Upper lobe of left lung (tissue), 6 donors: ENCODE measurements at regions not wholly inside any gene's neighbourhood (a gene's known extent, or its start where the extent isn't known, plus 50 kb on each side); places are given as distances from the start of the nearest gene placed in this dataset.

Source experiments
- ATAC-seq, 2 donors: fragments of 200-7000 bp; cut with Tn5 transposase; one replicate each; pipeline ENCODE4 v1.9.1; 2022; ENCODE audit warnings: mild to moderate bottlenecking in 2 of 2, moderate library complexity in 2 of 2; ENCODE audit not compliant: low FRiP score in 2 of 2
- DNase-seq, 2 donors: peaks; one replicate each; pipeline ENCODE4 v3.0.0-alpha.2; 2019 to 2020
- H3K27ac ChIP-seq, 4 donors: fragments of 200-600 bp; sonication (generic); one replicate each; pipeline ENCODE4 v1.5.1; 2016 to 2019
- H3K27me3 ChIP-seq, 4 donors: fragments of 200-600 bp; sonication (generic); one replicate each; pipeline ENCODE4 v1.5.1; 2017 to 2019
- H3K36me3 ChIP-seq, 4 donors: fragments of 200-600 bp; sonication (generic); one replicate each; pipeline ENCODE4 v1.5.1; 2016 to 2019
- H3K4me1 ChIP-seq, 4 donors: fragments of 200-600 bp; sonication (generic); one replicate each; pipeline ENCODE4 v1.5.1; 2018 to 2019
- H3K4me3 ChIP-seq, 4 donors: fragments of 200-600 bp; sonication (generic); one replicate each; pipeline ENCODE4 v1.5.1; 2017 to 2019; ENCODE audit warnings: mild to moderate bottlenecking in 2 of 4, moderate library complexity in 1 of 4
- H3K9me3 ChIP-seq, 4 donors: fragments of 200-600 bp; sonication (generic); one replicate each; pipeline ENCODE4 v1.5.1; 2018 to 2019
- EP300 ChIP-seq, 4 donors: sonication (generic); formaldehyde crosslinking; IDR thresholded peaks; one replicate each; pipeline ENCODE4 v1.5.1; 2017; ENCODE audit warnings: antibody characterized with exemption in 4 of 4, control low read depth in 2 of 4
- POLR2A ChIP-seq, 4 donors: fragments of 450-650 bp; IDR thresholded peaks; one replicate each; pipeline ENCODE4 v1.5.1; 2016 to 2017; ENCODE audit warnings: antibody characterized with exemption in 4 of 4, mild to moderate bottlenecking in 2 of 4
- POLR2AphosphoS5 ChIP-seq, 2 donors: sonication (generic); formaldehyde crosslinking; IDR thresholded peaks; one replicate each; pipeline ENCODE4 v1.5.1; 2017; ENCODE audit warnings: antibody characterized with exemption in 2 of 2
- WGBS, 2 donors: methylation state at CpG; one replicate each; pipeline ENCODE4 v1.1.5; 2017 to 2018; 5-methylcytosine and 5-hydroxymethylcytosine counted together
- TF ChIP-seq, protein P1 (sequence below), 6 experiments: fragments of 450-650 bp in 4 of 6; fragments of 200-600 bp in 2 of 6; sonication (generic) in 2 of 6; IDR thresholded peaks; one replicate each; pipeline ENCODE4 v1.5.1; 2016 to 2019; ENCODE audit warnings: antibody characterized with exemption in 6 of 6
- donor health status: DM: no; HTN: no; CAD: no; lungs with moderate emphysema.
- donor health status: DM: no; HTN: yes; CAD: no; lungs with severe emphysema.

DNA sequence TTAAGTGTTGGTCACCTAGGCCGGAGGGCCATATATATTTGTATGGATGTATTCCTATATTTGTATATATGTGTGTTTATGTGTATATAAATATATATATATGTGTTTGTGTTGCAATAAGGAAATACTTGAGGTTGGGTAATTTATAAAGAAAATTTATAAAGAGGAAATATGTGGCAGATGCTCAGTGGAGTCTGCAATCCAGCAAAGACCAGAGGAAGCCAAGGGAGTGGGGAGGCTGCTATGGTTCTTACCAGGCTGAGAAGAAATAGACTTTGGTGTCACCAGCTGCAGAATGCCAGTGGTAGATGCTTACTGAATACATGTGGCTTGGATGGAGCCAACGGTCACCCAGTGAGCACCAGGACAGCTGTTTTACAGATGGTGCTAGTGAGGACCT, 97.4 kb upstream of the ELOVL5 start:
- no peak for DNase-seq
- no peak for TF ChIP-seq POLR2AphosphoS5 (IDR thresholded peaks at IDR 0.05)
- H3K36me3 ChIP-seq: no peaks in the 10 kb centered on the region
- H3K4me1 ChIP-seq: peaks cover 0 to 6% (median 1%) of the 10 kb centered on the region in 4 donors
- peaks cover 0 to 6% (median 0%) of the 10 kb centered on the region in 4 donors for H3K9me3 ChIP-seq
- H3K27me3 ChIP-seq: no peaks in the 10 kb centered on the region
- H3K27ac ChIP-seq: no peak overlapping the region
- no peak for ATAC-seq
- H3K4me3 ChIP-seq: no peak overlapping the region
- WGBS, 2 donors: 74 to 90% methylated on average over 2 of the region's 2 CpGs

DNA sequence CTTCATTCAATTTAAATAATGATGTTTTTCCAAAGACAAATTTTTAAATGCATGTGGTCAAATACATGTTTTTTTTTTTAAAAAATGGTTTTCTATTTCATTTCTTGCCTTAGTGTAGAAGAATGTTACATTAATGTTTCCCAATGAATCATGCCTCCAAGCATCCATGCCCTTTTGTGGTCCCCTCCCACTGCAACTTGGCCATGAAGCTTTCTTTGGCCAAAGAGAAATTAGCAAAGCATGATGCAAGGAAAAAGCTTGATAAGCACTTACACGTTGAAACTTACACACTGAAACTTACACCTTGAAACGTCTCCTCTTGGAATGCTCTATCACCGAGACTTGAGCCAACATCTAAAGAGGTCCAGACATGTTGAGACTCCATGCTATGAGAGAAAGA, 93.0 kb upstream of the ELOVL5 start:
- Histone ChIP-seq H3K27ac (no peak overlapping the region), H3K4me3 (no peak overlapping the region), H3K9me3 (no peaks in the 10 kb centered on the region), H3K36me3 (no peaks in the 10 kb centered on the region), H3K4me1 (peaks cover 0 to 17% (median 6%) of the 10 kb centered on the region in 4 donors), H3K27me3 (no peaks in the 10 kb centered on the region)
- TF ChIP-seq POLR2AphosphoS5 (IDR thresholded peaks at IDR 0.05): no peak
- TF ChIP-seq, protein P1, sequence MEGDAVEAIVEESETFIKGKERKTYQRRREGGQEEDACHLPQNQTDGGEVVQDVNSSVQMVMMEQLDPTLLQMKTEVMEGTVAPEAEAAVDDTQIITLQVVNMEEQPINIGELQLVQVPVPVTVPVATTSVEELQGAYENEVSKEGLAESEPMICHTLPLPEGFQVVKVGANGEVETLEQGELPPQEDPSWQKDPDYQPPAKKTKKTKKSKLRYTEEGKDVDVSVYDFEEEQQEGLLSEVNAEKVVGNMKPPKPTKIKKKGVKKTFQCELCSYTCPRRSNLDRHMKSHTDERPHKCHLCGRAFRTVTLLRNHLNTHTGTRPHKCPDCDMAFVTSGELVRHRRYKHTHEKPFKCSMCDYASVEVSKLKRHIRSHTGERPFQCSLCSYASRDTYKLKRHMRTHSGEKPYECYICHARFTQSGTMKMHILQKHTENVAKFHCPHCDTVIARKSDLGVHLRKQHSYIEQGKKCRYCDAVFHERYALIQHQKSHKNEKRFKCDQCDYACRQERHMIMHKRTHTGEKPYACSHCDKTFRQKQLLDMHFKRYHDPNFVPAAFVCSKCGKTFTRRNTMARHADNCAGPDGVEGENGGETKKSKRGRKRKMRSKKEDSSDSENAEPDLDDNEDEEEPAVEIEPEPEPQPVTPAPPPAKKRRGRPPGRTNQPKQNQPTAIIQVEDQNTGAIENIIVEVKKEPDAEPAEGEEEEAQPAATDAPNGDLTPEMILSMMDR (IDR thresholded peaks at IDR 0.05): no peak
- TF ChIP-seq POLR2A (IDR thresholded peaks at IDR 0.05): no peak
- TF ChIP-seq EP300 (IDR thresholded peaks at IDR 0.05): no peak
- DNase-seq (no peak), ATAC-seq (no peak)
- WGBS, 2 donors: 72 to 83% methylated on average over 3 of the region's 3 CpGs

DNA sequence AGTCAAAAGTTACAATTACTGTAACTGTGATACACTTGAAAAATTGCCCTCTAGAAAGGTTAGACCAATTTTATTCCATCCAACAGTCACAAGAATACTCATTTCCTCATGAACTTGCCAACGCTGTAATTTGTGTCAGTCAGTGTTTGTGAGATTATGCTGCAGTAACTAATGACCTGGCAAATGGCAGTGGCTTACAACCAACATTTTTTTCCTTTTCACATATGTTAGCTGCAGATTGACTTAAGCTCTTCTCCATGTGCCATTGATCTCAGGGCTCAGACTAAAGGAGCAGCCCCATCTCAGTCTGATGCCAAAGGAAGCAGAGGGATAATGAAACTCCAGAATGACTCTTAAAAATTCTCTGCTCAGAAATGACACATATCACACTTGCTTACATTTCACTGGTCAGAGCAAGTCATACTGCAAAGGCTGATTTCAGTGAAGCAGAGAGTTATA, 92.3 kb upstream of the ELOVL5 start:
- Histone ChIP-seq H3K27me3 (no peaks in the 10 kb centered on the region), H3K9me3 (no peaks in the 10 kb centered on the region), H3K27ac (no peak overlapping the region), H3K36me3 (no peaks in the 10 kb centered on the region), H3K4me3 (no peak overlapping the region), H3K4me1 (peaks cover 0 to 17% (median 8%) of the 10 kb centered on the region in 4 donors)
- 0 to 48% methylated on average over 1 of the region's 1 CpG for WGBS, 2 donors
- no peak for TF ChIP-seq EP300 (IDR thresholded peaks at IDR 0.05)
- no peak for TF ChIP-seq POLR2A (IDR thresholded peaks at IDR 0.05)
- TF ChIP-seq POLR2AphosphoS5 (IDR thresholded peaks at IDR 0.05): no peak
- TF ChIP-seq, protein P1 (IDR thresholded peaks at IDR 0.05): no peak
- ATAC-seq: no peak
- no peak for DNase-seq

DNA sequence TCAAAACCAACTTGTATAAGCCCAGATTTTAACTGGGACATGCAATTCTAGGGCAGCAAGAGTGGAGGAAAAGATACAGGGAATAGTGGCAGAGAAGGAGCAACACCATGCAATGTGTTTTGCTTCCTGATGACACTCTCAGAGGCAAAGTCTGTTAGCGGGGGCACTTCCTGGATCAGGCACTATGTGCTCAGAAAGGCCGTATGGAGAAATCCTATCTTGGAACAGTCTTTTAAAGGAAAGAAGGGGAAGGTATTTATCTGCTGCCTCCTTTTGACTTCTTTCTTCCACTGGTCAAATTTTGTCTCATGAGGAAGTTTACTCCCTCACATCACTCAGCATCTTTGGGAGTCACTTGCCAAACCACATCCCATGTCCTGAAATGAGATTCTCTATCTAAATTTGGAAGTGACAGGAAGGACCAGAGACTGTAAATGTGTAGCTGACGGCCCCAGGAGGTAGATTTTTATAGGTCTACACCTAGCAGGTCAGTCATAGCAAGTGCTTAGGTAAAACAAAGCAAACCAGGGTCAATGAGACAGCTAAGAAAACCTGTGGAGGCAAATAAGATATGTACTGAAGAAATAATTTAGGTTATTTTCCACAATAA, 91.7 kb upstream of the ELOVL5 start:
- Histone ChIP-seq H3K9me3 (no peaks in the 10 kb centered on the region), H3K27me3 (no peaks in the 10 kb centered on the region), H3K36me3 (no peaks in the 10 kb centered on the region), H3K4me1 (peaks cover 0 to 17% (median 8%) of the 10 kb centered on the region in 4 donors), H3K4me3 (no peak overlapping the region), H3K27ac (no peak overlapping the region)
- WGBS, 2 donors: 40 to 46% methylated on average over 3 of the region's 3 CpGs
- TF ChIP-seq EP300 (IDR thresholded peaks at IDR 0.05): no peak
- no peak for TF ChIP-seq POLR2AphosphoS5 (IDR thresholded peaks at IDR 0.05)
- TF ChIP-seq POLR2A (IDR thresholded peaks at IDR 0.05): no peak
- TF ChIP-seq, protein P1 (IDR thresholded peaks at IDR 0.05): no peak
- ATAC-seq: peak in 1 of 2 donors; percentile 17
- DNase-seq: no peak

DNA sequence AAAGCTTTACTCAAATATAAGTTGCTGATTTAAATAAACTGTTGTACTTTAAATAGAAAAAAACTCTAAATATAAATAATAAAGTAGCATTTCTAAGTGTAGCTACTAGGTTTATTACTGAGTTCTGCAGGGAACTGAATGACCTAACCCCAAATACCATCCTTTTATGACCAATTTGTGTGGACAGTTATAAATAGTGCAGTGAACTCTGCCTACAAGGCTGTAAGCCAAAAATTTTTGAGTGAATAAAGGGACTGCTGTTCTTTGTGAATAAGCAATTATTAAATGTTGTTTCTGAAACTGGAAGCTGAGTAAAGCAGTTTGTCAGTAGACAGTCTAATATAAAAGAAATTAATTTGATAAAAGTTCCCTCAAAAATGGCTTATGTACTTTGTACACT, 90.8 kb upstream of the ELOVL5 start:
- Histone ChIP-seq H3K27me3 (no peaks in the 10 kb centered on the region), H3K36me3 (no peaks in the 10 kb centered on the region), H3K4me3 (no peak overlapping the region), H3K4me1 (peaks cover 0 to 17% (median 8%) of the 10 kb centered on the region in 4 donors), H3K27ac (no peak overlapping the region), H3K9me3 (no peaks in the 10 kb centered on the region)
- no peak for DNase-seq
- TF ChIP-seq POLR2A (IDR thresholded peaks at IDR 0.05) (no peak), EP300 (IDR thresholded peaks at IDR 0.05) (no peak), POLR2AphosphoS5 (IDR thresholded peaks at IDR 0.05) (no peak)
- TF ChIP-seq, protein P1 (IDR thresholded peaks at IDR 0.05): no peak
- ATAC-seq: no peak
